Lung (tissue), 11 donors: ENCODE measurements at regions not wholly inside any gene's neighbourhood (a gene's known extent, or its start where the extent isn't known, plus 50 kb on each side); places are given as distances from the start of the nearest gene placed in this dataset.

Source experiments
- ATAC-seq: fragments of 200-7000 bp; cut with Tn5 transposase; one replicate; pipeline ENCODE4 v1.9.1; 2020; ENCODE audit warnings: moderate number of reproducible peaks; ENCODE audit not compliant: insufficient read depth, low FRiP score
- DNase-seq, 3 donors: peaks; one replicate each; pipeline ENCODE4 v3.0.0-alpha.2; 2013 to 2017
- H3K27ac ChIP-seq, 2 donors: one replicate each; pipeline ENCODE4 v1.5.1; 2013; ENCODE audit warnings: mild to moderate bottlenecking in 2 of 2, moderate library complexity in 2 of 2, control low read depth in 1 of 2, inconsistent platforms in 1 of 2, low read depth in 1 of 2, low read length in 1 of 2
- H3K27me3 ChIP-seq, 3 donors: one replicate each; pipeline ENCODE4 v1.5.1; 2013; ENCODE audit warnings: low read length in 2 of 3; ENCODE audit not compliant: control insufficient read depth in 3 of 3, insufficient read depth in 3 of 3
- H3K36me3 ChIP-seq, 4 donors: one replicate each; pipeline ENCODE4 v1.5.1; 2013; ENCODE audit warnings: low read length in 4 of 4, mild to moderate bottlenecking in 1 of 4, moderate library complexity in 1 of 4; ENCODE audit not compliant: control insufficient read depth in 4 of 4, insufficient read depth in 4 of 4
- H3K4me1 ChIP-seq, 5 donors: one replicate each; pipeline ENCODE4 v1.5.1; 2013; ENCODE audit warnings: low read length in 5 of 5, mild to moderate bottlenecking in 2 of 5, moderate library complexity in 1 of 5; ENCODE audit not compliant: control insufficient read depth in 5 of 5, insufficient read depth in 5 of 5
- H3K4me3 ChIP-seq: one replicate; pipeline ENCODE4 v1.5.1; 2013; ENCODE audit warnings: mild to moderate bottlenecking, control low read depth, moderate library complexity
- H3K9ac ChIP-seq, 2 donors: one replicate each; pipeline ENCODE4 v1.5.1; 2013; ENCODE audit warnings: low read length in 2 of 2, control low read depth in 1 of 2; ENCODE audit not compliant: insufficient read depth in 1 of 2
- H3K9me3 ChIP-seq, 4 donors: one replicate each; pipeline ENCODE4 v1.5.1; 2013; ENCODE audit warnings: low read length in 3 of 4, mild to moderate bottlenecking in 1 of 4, moderate library complexity in 1 of 4; ENCODE audit not compliant: control insufficient read depth in 4 of 4, insufficient read depth in 3 of 4
- WGBS, 2 donors: extraction: QIAGEN DNeasy Blood & Tissue Kit; methylation state at CpG; one replicate each; pipeline ENCODE4 v1.1.7; 2013; 5-methylcytosine and 5-hydroxymethylcytosine counted together
- TF ChIP-seq, protein P1 (sequence below): IDR thresholded peaks from 2 replicates; pipeline ENCODE4 v1.5.1; 2012; ENCODE audit warnings: mild to moderate bottlenecking; ENCODE audit errors: control extremely low read depth, extremely low read depth
- donor health status: control.
- donor health status: control.
- donor health status: Bipolar disorder and iron deficiency.
- donor health status: healthy.
- donor health status: DM: yes; HTN: yes; CAD: no.

DNA sequence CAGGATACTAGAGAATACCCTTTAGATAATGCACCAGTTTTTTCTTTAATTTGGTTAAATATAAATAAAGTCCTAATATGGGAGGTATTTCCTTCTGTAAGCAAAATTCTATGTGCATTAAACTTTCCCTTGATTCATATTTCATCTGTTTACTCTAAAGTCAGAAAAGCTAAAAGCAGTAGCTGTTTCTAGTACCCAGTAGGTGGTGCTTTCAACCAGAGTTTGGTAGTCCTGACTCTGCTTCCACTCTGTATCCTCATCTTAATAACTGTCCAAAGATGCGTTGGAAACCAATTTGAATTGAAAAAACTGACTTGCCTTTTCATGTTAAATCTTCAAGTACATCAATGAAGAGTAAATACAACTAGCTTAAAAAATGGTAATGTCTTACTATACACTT lies 1065.2 kb downstream of the JRKL start:
- no peaks in the 10 kb centered on the region for H3K36me3 ChIP-seq
- 15 to 27% methylated on average over 1 of the region's 1 CpG for WGBS, 2 donors
- TF ChIP-seq, protein P1, sequence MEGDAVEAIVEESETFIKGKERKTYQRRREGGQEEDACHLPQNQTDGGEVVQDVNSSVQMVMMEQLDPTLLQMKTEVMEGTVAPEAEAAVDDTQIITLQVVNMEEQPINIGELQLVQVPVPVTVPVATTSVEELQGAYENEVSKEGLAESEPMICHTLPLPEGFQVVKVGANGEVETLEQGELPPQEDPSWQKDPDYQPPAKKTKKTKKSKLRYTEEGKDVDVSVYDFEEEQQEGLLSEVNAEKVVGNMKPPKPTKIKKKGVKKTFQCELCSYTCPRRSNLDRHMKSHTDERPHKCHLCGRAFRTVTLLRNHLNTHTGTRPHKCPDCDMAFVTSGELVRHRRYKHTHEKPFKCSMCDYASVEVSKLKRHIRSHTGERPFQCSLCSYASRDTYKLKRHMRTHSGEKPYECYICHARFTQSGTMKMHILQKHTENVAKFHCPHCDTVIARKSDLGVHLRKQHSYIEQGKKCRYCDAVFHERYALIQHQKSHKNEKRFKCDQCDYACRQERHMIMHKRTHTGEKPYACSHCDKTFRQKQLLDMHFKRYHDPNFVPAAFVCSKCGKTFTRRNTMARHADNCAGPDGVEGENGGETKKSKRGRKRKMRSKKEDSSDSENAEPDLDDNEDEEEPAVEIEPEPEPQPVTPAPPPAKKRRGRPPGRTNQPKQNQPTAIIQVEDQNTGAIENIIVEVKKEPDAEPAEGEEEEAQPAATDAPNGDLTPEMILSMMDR = no peak
- H3K4me3 ChIP-seq = no peak overlapping the region
- no peaks in the 10 kb centered on the region for H3K4me1 ChIP-seq
- H3K9me3 ChIP-seq = no peaks in the 10 kb centered on the region
- DNase-seq (peak in 2 of 3 donors; percentile 33 to 69), ATAC-seq (no peak)
- no peak overlapping the region for H3K27ac ChIP-seq
- no peaks in the 10 kb centered on the region for H3K27me3 ChIP-seq
- H3K9ac ChIP-seq = no peak overlapping the region

DNA sequence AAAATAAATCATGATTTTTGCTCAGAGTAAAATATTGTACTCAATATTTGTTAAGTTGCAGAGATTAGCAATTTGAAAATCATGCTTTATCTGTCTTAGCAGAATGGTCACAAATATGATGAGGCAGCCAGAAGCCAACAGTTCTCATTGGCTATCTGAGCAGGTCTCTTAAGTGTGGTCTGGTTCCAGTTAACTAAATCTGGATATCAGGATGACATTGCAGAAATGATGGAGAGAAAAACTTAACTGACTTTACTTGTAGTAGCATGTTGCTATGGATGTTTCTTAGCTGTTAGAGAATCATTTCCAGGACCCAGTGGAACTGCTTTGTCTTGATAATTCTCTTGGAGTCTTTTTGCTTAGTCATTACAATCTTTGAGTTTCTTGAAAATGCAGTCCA lies 1070.3 kb downstream of the JRKL start:
- TF ChIP-seq, protein P1 = no peak
- no peak for DNase-seq
- H3K4me3 ChIP-seq = no peak overlapping the region
- no peaks in the 10 kb centered on the region for H3K4me1 ChIP-seq
- no peak overlapping the region for H3K9ac ChIP-seq
- H3K9me3 ChIP-seq = peaks cover 0 to 13% (median 8%) of the 10 kb centered on the region in 4 donors
- no peak for ATAC-seq
- H3K36me3 ChIP-seq = no peaks in the 10 kb centered on the region
- no peak overlapping the region for H3K27ac ChIP-seq
- no peaks in the 10 kb centered on the region for H3K27me3 ChIP-seq

DNA sequence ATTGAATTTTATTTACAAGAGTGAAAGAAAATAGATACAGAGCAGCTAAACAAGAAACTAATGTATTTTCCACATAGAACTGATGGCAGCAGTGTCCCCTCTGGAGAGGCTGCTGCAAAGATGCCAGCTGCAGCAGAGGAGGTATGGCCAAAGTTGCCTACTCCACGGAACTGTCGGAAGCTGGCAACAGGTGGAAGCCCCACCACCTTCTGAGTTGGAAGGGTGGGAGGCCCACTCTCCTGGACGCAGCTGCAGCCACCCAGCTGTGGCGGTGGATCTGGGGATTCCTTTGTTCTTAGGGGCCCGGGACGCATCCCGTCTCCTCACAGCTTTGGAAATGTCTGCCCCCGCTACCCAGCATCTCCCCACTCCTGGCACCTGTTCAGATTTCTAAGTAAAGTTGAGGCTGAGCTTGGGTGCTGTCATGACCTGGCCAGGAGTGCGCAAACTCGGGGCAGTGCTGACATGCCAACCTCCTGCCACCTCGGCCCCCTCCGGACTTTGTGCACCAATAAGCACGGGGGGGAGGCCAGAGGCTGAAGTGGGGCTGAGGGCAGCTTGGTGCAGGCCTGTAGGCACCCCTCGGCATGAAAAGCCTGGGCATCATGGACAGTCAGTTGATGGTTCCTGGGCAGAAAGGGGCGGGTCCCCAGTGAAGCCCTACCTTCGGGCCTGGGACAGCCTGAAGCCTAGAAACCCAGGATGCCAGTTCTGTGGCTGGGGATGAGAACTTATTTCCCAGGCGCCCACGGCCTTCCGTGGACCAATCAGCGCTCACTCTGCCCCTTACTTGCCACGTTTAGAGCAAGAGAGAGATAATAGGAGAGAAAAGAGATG lies 1071.4 kb downstream of the JRKL start:
- no peaks in the 10 kb centered on the region for H3K27me3 ChIP-seq
- H3K9ac ChIP-seq = no peak overlapping the region
- H3K9me3 ChIP-seq = peaks cover 0 to 14% (median 8%) of the 10 kb centered on the region in 4 donors
- no peak overlapping the region for H3K27ac ChIP-seq
- DNase-seq = no peak
- no peaks in the 10 kb centered on the region for H3K4me1 ChIP-seq
- H3K36me3 ChIP-seq = no peaks in the 10 kb centered on the region
- WGBS, 2 donors = 87 to 88% methylated on average over 21 of the region's 21 CpGs
- H3K4me3 ChIP-seq = no peak overlapping the region
- TF ChIP-seq, protein P1 = no peak
- no peak for ATAC-seq
